ENCODE measurements at regions not wholly inside any gene's neighbourhood (a gene's known extent, or its start where the extent isn't known, plus 50 kb on each side); places are given as distances from the start of the nearest gene placed in this dataset.

DNA sequence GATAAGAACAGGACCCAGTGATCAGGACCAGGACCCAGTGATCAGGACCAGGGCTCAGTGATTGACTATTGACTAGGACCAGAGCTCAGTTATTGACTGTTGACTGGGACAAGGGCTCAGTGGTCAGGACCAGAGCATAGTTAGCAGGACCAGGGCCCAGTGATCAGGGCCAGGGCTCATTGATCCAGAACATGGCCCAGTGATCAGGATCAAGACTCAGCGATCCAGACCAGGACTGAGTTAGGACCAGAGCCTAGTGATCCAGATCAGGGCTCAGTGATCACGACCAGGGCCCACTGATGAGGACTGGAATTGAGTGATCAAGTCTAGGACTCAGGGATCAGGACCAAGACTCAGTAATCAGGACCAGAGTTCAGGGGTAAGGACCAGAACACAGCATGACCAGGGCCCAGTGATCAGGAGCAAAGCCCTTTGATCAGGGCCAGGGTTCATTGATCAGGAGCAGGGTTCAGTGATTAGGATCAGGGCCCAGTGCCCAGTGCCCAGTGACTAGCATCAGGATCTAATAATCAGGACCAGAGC lies 176.0 kb downstream of the TMEM121 start:
- no peak for TF ChIP-seq EGR1 (IDR thresholded peaks at IDR 0.05)
- TF ChIP-seq, protein P1, sequence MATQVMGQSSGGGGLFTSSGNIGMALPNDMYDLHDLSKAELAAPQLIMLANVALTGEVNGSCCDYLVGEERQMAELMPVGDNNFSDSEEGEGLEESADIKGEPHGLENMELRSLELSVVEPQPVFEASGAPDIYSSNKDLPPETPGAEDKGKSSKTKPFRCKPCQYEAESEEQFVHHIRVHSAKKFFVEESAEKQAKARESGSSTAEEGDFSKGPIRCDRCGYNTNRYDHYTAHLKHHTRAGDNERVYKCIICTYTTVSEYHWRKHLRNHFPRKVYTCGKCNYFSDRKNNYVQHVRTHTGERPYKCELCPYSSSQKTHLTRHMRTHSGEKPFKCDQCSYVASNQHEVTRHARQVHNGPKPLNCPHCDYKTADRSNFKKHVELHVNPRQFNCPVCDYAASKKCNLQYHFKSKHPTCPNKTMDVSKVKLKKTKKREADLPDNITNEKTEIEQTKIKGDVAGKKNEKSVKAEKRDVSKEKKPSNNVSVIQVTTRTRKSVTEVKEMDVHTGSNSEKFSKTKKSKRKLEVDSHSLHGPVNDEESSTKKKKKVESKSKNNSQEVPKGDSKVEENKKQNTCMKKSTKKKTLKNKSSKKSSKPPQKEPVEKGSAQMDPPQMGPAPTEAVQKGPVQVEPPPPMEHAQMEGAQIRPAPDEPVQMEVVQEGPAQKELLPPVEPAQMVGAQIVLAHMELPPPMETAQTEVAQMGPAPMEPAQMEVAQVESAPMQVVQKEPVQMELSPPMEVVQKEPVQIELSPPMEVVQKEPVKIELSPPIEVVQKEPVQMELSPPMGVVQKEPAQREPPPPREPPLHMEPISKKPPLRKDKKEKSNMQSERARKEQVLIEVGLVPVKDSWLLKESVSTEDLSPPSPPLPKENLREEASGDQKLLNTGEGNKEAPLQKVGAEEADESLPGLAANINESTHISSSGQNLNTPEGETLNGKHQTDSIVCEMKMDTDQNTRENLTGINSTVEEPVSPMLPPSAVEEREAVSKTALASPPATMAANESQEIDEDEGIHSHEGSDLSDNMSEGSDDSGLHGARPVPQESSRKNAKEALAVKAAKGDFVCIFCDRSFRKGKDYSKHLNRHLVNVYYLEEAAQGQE (IDR thresholded peaks at IDR 0.05; ENCODE audit: low read depth): no peak
- no peak for TF ChIP-seq TEAD4 (IDR thresholded peaks at IDR 0.05)
- no peak for TF ChIP-seq NFIC (IDR thresholded peaks at IDR 0.05)
- no peak for TF ChIP-seq RAD21 (IDR thresholded peaks at IDR 0.05; ENCODE audit: low read depth)
- TF ChIP-seq, protein P2, sequence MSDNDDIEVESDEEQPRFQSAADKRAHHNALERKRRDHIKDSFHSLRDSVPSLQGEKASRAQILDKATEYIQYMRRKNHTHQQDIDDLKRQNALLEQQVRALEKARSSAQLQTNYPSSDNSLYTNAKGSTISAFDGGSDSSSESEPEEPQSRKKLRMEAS (IDR thresholded peaks at IDR 0.05): no peak
- no peak for TF ChIP-seq TAF1 (IDR thresholded peaks at IDR 0.05; ENCODE audit: low read depth)
- no peak for TF ChIP-seq CEBPB (IDR thresholded peaks at IDR 0.05)
- no peak for TF ChIP-seq EP300 (IDR thresholded peaks at IDR 0.05; ENCODE audit: borderline replicate concordance)
- TF ChIP-seq ZBTB7A (IDR thresholded peaks at IDR 0.05; ENCODE audit: low read depth): no peak
- TF ChIP-seq, protein P3, sequence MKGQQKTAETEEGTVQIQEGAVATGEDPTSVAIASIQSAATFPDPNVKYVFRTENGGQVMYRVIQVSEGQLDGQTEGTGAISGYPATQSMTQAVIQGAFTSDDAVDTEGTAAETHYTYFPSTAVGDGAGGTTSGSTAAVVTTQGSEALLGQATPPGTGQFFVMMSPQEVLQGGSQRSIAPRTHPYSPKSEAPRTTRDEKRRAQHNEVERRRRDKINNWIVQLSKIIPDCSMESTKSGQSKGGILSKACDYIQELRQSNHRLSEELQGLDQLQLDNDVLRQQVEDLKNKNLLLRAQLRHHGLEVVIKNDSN (IDR thresholded peaks at IDR 0.05): no peak
- TF ChIP-seq FOXM1 (IDR thresholded peaks at IDR 0.05; ENCODE audit: borderline replicate concordance, low read depth): no peak
- no peak for TF ChIP-seq YY1 (IDR thresholded peaks at IDR 0.05; ENCODE audit: low read depth)
- no peak for TF ChIP-seq TCF12 (IDR thresholded peaks at IDR 0.05; ENCODE audit: low read depth)
- no peak for TF ChIP-seq CREB1 (IDR thresholded peaks at IDR 0.05; ENCODE audit: low read depth)

DNA sequence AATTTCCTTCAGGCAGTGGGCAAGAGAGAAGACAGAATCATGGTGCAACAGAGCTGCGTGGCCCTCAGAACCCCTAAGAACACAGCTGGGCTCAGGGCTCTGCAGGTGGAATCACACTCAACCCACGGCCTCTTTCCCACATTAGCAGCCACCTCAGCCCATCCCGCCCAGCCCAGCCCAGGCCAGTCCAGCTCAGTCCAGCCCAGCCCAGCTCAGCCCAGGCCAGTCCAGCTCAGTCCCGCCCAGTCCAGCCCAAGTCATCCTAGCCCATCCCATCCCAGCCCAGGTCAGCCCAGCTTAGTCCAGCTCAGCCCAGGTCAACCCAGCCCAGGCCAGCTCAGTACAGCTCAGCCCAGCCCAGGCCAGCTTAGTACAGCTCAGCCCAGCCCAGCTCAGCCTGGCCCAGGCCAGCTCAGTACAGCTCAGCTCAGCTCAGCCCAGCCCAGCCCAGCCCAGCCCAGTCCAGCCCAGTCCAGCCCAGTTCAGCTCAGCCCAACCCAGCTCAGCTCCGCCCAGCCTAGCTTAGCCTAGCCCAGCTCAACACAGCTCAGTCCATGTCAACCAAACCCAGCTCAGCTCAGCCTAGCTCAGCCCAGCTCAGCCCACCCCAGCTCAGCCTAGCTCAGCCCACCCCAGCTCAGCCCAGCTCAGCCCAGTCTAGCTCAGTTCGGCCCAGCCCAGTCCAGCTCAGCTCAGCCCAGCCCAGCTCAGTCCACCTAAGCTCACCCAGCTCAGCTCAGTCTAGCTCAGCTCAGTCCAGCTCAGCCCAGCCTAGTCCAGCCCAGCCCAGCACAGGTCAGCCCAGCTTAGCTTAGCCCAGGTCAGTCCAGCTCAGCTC lies 183.1 kb downstream of the TMEM121 start:
- TF ChIP-seq CREB1 (IDR thresholded peaks at IDR 0.05; ENCODE audit: low read depth) (no peak), NFIC (IDR thresholded peaks at IDR 0.05) (no peak), ZBTB7A (IDR thresholded peaks at IDR 0.05; ENCODE audit: low read depth) (no peak), RAD21 (IDR thresholded peaks at IDR 0.05; ENCODE audit: low read depth) (no peak), EP300 (IDR thresholded peaks at IDR 0.05; ENCODE audit: borderline replicate concordance) (no peak), TEAD4 (IDR thresholded peaks at IDR 0.05) (no peak), TAF1 (IDR thresholded peaks at IDR 0.05; ENCODE audit: low read depth) (no peak), EGR1 (IDR thresholded peaks at IDR 0.05) (no peak), FOXM1 (IDR thresholded peaks at IDR 0.05; ENCODE audit: borderline replicate concordance, low read depth) (no peak), YY1 (IDR thresholded peaks at IDR 0.05; ENCODE audit: low read depth) (no peak), CEBPB (IDR thresholded peaks at IDR 0.05) (no peak)
- TF ChIP-seq, protein P3 (IDR thresholded peaks at IDR 0.05): no peak
- TF ChIP-seq, protein P1 (IDR thresholded peaks at IDR 0.05; ENCODE audit: low read depth): no peak
- TF ChIP-seq, protein P2 (IDR thresholded peaks at IDR 0.05): no peak

DNA sequence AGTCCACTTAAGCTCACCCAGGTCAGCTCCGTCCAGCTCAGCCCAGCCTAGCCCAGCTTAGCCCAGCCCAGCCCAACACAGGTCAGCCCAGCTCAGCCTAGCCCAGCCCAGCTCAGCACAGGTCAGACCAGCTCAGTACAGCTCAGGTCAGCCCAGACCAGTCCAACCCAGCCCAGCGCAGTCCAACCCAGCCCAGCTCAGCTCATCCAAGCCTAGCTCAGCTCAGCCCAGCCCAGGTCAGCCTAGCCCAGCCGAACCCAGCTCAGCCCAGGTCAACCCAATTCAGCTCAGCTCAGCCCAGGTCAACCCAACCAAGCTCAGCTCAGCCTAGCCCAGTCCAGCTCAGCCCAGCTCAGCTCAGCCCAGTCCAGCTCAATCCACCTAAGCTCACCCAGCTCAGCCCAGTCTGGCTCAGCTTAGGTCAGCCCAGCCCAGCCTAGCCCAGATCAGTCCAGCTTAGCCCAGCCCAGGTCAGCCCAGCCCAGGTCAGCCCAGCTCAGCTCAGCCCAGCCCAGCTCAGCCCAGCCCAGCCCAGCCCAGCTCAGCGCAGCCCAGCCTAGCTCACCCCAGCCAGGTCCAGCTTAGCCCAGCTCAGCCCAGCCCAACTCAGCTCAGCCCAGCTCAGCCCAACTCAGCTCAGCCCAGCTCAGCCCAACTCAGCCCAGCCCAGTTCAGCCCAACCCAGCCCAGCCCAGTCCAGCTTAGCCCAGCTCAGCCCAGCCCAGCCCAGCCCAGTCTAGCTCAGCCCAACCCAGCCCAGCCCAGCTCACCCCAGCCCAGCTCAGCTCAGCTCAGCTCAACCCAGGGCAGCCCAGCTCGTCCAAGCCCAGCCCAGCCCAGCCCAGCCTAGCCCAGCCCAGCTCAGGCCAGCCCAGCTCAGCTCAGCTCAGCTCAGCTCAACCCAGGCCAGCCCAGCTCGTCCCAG lies 184.0 kb downstream of the TMEM121 start:
- TF ChIP-seq RAD21 (IDR thresholded peaks at IDR 0.05; ENCODE audit: low read depth): no peak
- TF ChIP-seq, protein P1 (IDR thresholded peaks at IDR 0.05; ENCODE audit: low read depth): no peak
- no peak for TF ChIP-seq YY1 (IDR thresholded peaks at IDR 0.05; ENCODE audit: low read depth)
- no peak for TF ChIP-seq NFIC (IDR thresholded peaks at IDR 0.05)
- TF ChIP-seq, protein P2 (IDR thresholded peaks at IDR 0.05): no peak
